H9 (cell line): ENCODE measurements at regions not wholly inside any gene's neighbourhood (a gene's known extent, or its start where the extent isn't known, plus 50 kb on each side); places are given as distances from the start of the nearest gene placed in this dataset.

Experiments used
- DNase-seq: peaks from one replicate; pipeline ENCODE4 v3.0.0-alpha.2; 2017
- H2AFZ ChIP-seq: one replicate; pipeline ENCODE4 v1.6.1; 2013; ENCODE audit warnings: mild to moderate bottlenecking, low read length, control low read depth, moderate library complexity
- H2AK5ac ChIP-seq: 2 replicates; pipeline ENCODE4 v1.6.1; 2013; ENCODE audit warnings: low read length, control low read depth, mixed read lengths; ENCODE audit not compliant: insufficient read length
- H2BK120ac ChIP-seq: one replicate; pipeline ENCODE4 v1.6.1; 2013; ENCODE audit warnings: low read depth, mild to moderate bottlenecking, low read length, control low read depth, inconsistent platforms; ENCODE audit not compliant: poor library complexity, severe bottlenecking
- H2BK12ac ChIP-seq: 2 replicates; pipeline ENCODE4 v1.6.1; 2013; ENCODE audit warnings: low read length, control low read depth, mixed read lengths, low read depth; ENCODE audit not compliant: insufficient read length
- H2BK15ac ChIP-seq: 2 replicates; pipeline ENCODE4 v1.6.1; 2013; ENCODE audit warnings: low read depth, low read length, control low read depth
- H2BK20ac ChIP-seq: one replicate; pipeline ENCODE4 v1.6.1; 2013; ENCODE audit warnings: low read depth, mild to moderate bottlenecking, low read length, control low read depth, inconsistent platforms; ENCODE audit not compliant: poor library complexity, severe bottlenecking
- H2BK5ac ChIP-seq: 2 replicates; pipeline ENCODE4 v1.6.1; 2013; ENCODE audit warnings: low read length, control low read depth, mixed read lengths; ENCODE audit not compliant: insufficient read length
- H3K14ac ChIP-seq: 2 replicates; pipeline ENCODE4 v1.6.1; 2013; ENCODE audit warnings: low read length, control low read depth; ENCODE audit not compliant: insufficient read depth
- H3K18ac ChIP-seq: 2 replicates; pipeline ENCODE4 v1.6.1; 2013; ENCODE audit warnings: low read depth, mild to moderate bottlenecking, mixed read lengths, low read length, control low read depth; ENCODE audit not compliant: insufficient read length
- H3K23ac ChIP-seq: 2 replicates; pipeline ENCODE4 v1.6.1; 2013; ENCODE audit warnings: low read length, control low read depth, mixed read lengths, low read depth; ENCODE audit not compliant: insufficient read length
- H3K23me2 ChIP-seq: 2 replicates; pipeline ENCODE4 v1.6.1; 2013; ENCODE audit warnings: low read depth, mild to moderate bottlenecking, mixed read lengths, low read length, control low read depth; ENCODE audit not compliant: insufficient read length, poor library complexity, severe bottlenecking
- H3K27ac ChIP-seq: 2 replicates; pipeline ENCODE4 v1.5.1; 2013; ENCODE audit warnings: low read length, control low read depth, mixed read lengths, low read depth; ENCODE audit not compliant: insufficient read length
- H3K27me3 ChIP-seq: 2 replicates; pipeline ENCODE4 v1.6.1; 2013; ENCODE audit warnings: low read length, control low read depth, inconsistent platforms; ENCODE audit not compliant: insufficient read depth
- H3K4ac ChIP-seq: 2 replicates; pipeline ENCODE4 v1.6.1; 2013; ENCODE audit warnings: low read depth, mild to moderate bottlenecking, control low read depth, inconsistent platforms, low read length, moderate library complexity
- H3K4me1 ChIP-seq: 2 replicates; pipeline ENCODE4 v1.6.1; 2013; ENCODE audit warnings: low read length, control low read depth, inconsistent platforms; ENCODE audit not compliant: insufficient read depth
- H3K4me2 ChIP-seq: 2 replicates; pipeline ENCODE4 v1.6.1; 2013; ENCODE audit warnings: low read length, control low read depth, mixed read lengths; ENCODE audit not compliant: insufficient read length, insufficient read depth
- H3K56ac ChIP-seq: 2 replicates; pipeline ENCODE4 v1.6.1; 2013; ENCODE audit warnings: low read depth, mild to moderate bottlenecking, mixed read lengths, low read length, control low read depth; ENCODE audit not compliant: insufficient read length
- H3K79me1 ChIP-seq: 2 replicates; pipeline ENCODE4 v1.6.1; 2013; ENCODE audit warnings: low read depth, mild to moderate bottlenecking, moderate library complexity, low read length, control low read depth, inconsistent platforms; ENCODE audit not compliant: insufficient read depth, poor library complexity, severe bottlenecking
- H3K79me2 ChIP-seq: 2 replicates; pipeline ENCODE4 v1.6.1; 2013; ENCODE audit warnings: low read length, control low read depth, inconsistent platforms; ENCODE audit not compliant: insufficient read depth
- H3K9ac ChIP-seq: 2 replicates; pipeline ENCODE4 v1.6.1; 2013; ENCODE audit warnings: low read length, control low read depth, mixed read lengths; ENCODE audit not compliant: insufficient read length; ENCODE audit errors: extremely low read depth
- H3K9me3 ChIP-seq: one replicate; pipeline ENCODE4 v1.6.1; 2013; ENCODE audit warnings: low read depth, low read length, inconsistent platforms; ENCODE audit not compliant: control insufficient read depth
- H3T11ph ChIP-seq: one replicate; pipeline ENCODE4 v1.6.1; 2013; ENCODE audit warnings: mild to moderate bottlenecking, low read length, control low read depth, inconsistent platforms
- H4K20me1 ChIP-seq: one replicate; pipeline ENCODE4 v1.6.1; 2013; ENCODE audit not compliant: control insufficient read depth, insufficient read length, insufficient read depth
- H4K5ac ChIP-seq: 2 replicates; pipeline ENCODE4 v1.6.1; 2013; ENCODE audit warnings: low read depth, mild to moderate bottlenecking, mixed read lengths, low read length, control low read depth; ENCODE audit not compliant: insufficient read length
- H4K8ac ChIP-seq: replicated peaks from 2 replicates; pipeline ENCODE4 v1.6.1; 2013; ENCODE audit warnings: low read length, control low read depth, mixed read lengths, low read depth; ENCODE audit not compliant: insufficient read length
- H4K91ac ChIP-seq: 2 replicates; pipeline ENCODE4 v1.6.1; 2013; ENCODE audit warnings: low read depth, mild to moderate bottlenecking, moderate library complexity, mixed read lengths, low read length, control low read depth; ENCODE audit not compliant: insufficient read length
- H3K27ac Mint-ChIP-seq, 3 experiments: 2 replicates in 2 of 3; 3 replicates in 1 of 3; pipeline ENCODE4 v1.8.0; 2020 to 2021; ENCODE audit warnings: mixed read lengths in 3 of 3, mild to moderate bottlenecking in 1 of 3, moderate library complexity in 1 of 3
- H3K27me3 Mint-ChIP-seq: 2 replicates; pipeline ENCODE4 v1.8.0; 2021; ENCODE audit warnings: low read depth, mild to moderate bottlenecking, moderate library complexity, mixed read lengths
- H3K36me3 Mint-ChIP-seq, 3 experiments: 2 replicates in 2 of 3; 3 replicates in 1 of 3; pipeline ENCODE4 v1.8.0; 2020 to 2021; ENCODE audit warnings: low read depth in 3 of 3, mixed read lengths in 3 of 3; ENCODE audit not compliant: insufficient read depth in 1 of 3
- H3K4me1 Mint-ChIP-seq, 2 experiments: 2 replicates each; pipeline ENCODE4 v1.8.0; 2020; ENCODE audit warnings: mixed read lengths in 2 of 2
- H3K4me3 Mint-ChIP-seq, 2 experiments: 2 replicates in 1 of 2; 3 replicates in 1 of 2; pipeline ENCODE4 v1.8.0; 2020 to 2021; ENCODE audit warnings: mild to moderate bottlenecking in 2 of 2, mixed read lengths in 2 of 2, moderate library complexity in 1 of 2
- H3K9me3 Mint-ChIP-seq, 2 experiments: 2 replicates in 1 of 2; 3 replicates in 1 of 2; pipeline ENCODE4 v1.8.0; 2020; ENCODE audit warnings: mild to moderate bottlenecking in 2 of 2, mixed read lengths in 2 of 2, moderate library complexity in 1 of 2
- whole genome bisulfite sequencing: extraction: QIAGEN DNeasy Blood & Tissue Kit; methylation state at CpG from one replicate; pipeline ENCODE4 v1.1.7; 2013; ENCODE audit warnings: missing lambda C conversion rate, low lambda C conversion rate, mixed read lengths; ENCODE audit not compliant: insufficient read length; ENCODE audit errors: extremely low coverage; 5-methylcytosine and 5-hydroxymethylcytosine counted together
- TF ChIP-seq, protein P1 (sequence below): fragments of 200-600 bp; sonication (generic); conservative IDR thresholded peaks from 3 replicates; pipeline ENCODE4 v1.8.0; 2021; ENCODE audit warnings: antibody characterized with exemption, mild to moderate bottlenecking

DNA sequence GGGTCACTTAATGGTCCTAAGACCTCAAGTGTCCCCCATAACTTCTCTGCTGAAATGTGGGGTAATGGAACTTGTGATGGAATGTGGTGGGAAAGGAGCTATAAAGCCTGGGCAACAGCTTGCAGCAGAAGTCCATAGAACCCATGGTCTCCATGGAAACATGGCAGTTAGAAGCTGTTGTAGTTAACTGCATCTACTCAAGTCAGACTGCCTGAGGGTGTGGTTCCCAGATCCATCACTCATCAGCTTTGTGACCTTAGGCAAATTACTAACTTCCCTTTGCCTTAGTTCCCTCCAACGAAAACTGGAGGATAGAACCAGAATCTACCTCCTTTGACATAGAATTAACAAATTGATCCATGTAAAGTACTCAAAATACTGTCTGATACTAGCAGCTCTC, 113.0 kb downstream of the SPATA18 start:
- H3K79me1 ChIP-seq, result no peaks in the 10 kb centered on the region
- H2AK5ac ChIP-seq, result no peak overlapping the region
- TF ChIP-seq, protein P1, sequence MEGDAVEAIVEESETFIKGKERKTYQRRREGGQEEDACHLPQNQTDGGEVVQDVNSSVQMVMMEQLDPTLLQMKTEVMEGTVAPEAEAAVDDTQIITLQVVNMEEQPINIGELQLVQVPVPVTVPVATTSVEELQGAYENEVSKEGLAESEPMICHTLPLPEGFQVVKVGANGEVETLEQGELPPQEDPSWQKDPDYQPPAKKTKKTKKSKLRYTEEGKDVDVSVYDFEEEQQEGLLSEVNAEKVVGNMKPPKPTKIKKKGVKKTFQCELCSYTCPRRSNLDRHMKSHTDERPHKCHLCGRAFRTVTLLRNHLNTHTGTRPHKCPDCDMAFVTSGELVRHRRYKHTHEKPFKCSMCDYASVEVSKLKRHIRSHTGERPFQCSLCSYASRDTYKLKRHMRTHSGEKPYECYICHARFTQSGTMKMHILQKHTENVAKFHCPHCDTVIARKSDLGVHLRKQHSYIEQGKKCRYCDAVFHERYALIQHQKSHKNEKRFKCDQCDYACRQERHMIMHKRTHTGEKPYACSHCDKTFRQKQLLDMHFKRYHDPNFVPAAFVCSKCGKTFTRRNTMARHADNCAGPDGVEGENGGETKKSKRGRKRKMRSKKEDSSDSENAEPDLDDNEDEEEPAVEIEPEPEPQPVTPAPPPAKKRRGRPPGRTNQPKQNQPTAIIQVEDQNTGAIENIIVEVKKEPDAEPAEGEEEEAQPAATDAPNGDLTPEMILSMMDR, result no peak
- H3K56ac ChIP-seq, result no peak overlapping the region
- no peaks in the 10 kb centered on the region for H3K4me1 ChIP-seq
- no peak overlapping the region for H3K27ac ChIP-seq
- Mint-ChIP-seq H3K4me3 (no peak overlapping the region), H3K27me3 (peaks cover 1% of the 10 kb centered on the region), H3K36me3 (no peaks in the 10 kb centered on the region), H3K9me3 (peaks cover 7% of the 10 kb centered on the region in 2 experiments; a peak in 3 of 5 replicates), H3K27ac (no peak overlapping the region), H3K4me1 (no peaks in the 10 kb centered on the region)
- no peak overlapping the region for H4K5ac ChIP-seq
- H3K4me2 ChIP-seq, result no peak overlapping the region
- H2BK120ac ChIP-seq, result no peak overlapping the region
- H3K23ac ChIP-seq, result no peak overlapping the region
- H2BK12ac ChIP-seq, result no peak overlapping the region
- H2BK5ac ChIP-seq, result no peak overlapping the region
- no peak overlapping the region for H3K4ac ChIP-seq
- H3K14ac ChIP-seq, result no peak overlapping the region
- no peak overlapping the region for H3K18ac ChIP-seq
- no peak overlapping the region for H2BK20ac ChIP-seq
- no peak overlapping the region for H2BK15ac ChIP-seq
- H3K9me3 ChIP-seq, result no peaks in the 10 kb centered on the region
- no peak overlapping the region for H3T11ph ChIP-seq
- H4K20me1 ChIP-seq, result no peaks in the 10 kb centered on the region
- H2AFZ ChIP-seq, result no peak overlapping the region
- no peak overlapping the region for H4K91ac ChIP-seq
- no peaks in the 10 kb centered on the region for H3K79me2 ChIP-seq
- no peak overlapping the region for H3K9ac ChIP-seq
- WGBS, result no CpG with 5 or more reads among the region's 1 CpG
- DNase-seq, result no peak
- no peaks in the 10 kb centered on the region for H3K27me3 ChIP-seq
- H4K8ac ChIP-seq, result no peak overlapping the region
- no peaks in the 10 kb centered on the region for H3K23me2 ChIP-seq
